Amniotic epithelial cell (primary cell): ENCODE measurements at regions not wholly inside any gene's neighbourhood (a gene's known extent, or its start where the extent isn't known, plus 50 kb on each side); places are given as distances from the start of the nearest gene placed in this dataset.
"Not testable (repeated sequence)": the region's sequence is repeated elsewhere in the genome, so short reads cannot be mapped to it uniquely, and the experiment has no call there.

Experiments
- DNase-seq: peaks from one replicate; pipeline ENCODE4 v3.0.0-alpha.2; 2010; ENCODE audit warnings: low read depth

- no peak for DNase-seq
Observed at GRCh38 chr2:39929531-39929930, 150.5 kb upstream of the THUMPD2 start.

DNA sequence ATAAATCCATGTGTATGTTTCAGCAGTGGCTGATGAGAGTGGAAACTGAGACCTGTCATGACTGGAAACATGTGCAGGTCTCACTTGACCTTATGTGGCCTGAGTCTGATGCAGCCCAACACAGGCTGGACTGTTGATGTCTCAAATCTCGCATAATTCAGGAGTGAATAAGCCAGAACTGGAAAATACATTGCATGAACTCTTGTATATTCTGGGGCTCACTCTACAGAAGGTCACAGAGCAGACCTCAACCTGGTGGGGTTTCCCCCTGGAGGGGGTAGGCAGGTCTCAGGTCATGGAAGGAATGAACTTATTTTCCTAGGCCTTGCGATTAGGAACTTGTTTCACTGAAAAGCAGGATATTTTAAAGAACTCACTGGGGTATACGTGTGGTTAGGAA, 146.3 kb upstream of the THUMPD2 start:
- DNase-seq, result no peak

DNA sequence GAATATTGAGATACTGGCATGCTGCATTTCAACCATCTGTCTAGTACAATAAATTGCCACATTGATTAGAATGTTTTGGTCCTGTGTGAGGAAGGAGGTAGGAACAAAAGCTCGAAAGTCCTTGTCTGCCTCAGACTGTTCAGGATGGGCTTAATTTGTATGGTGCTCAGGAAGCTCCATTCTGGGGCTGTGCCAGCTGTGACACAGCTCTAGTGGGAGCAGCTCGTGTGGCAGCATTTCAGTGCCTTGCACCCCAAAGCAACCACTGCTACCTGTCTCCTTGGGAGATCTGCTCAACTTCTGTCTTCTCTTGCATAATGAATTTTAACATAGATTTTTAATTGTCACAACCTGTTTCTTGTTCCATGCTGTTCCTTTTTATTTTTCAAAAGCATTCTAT, 144.4 kb upstream of the THUMPD2 start:
- no peak for DNase-seq

DNA sequence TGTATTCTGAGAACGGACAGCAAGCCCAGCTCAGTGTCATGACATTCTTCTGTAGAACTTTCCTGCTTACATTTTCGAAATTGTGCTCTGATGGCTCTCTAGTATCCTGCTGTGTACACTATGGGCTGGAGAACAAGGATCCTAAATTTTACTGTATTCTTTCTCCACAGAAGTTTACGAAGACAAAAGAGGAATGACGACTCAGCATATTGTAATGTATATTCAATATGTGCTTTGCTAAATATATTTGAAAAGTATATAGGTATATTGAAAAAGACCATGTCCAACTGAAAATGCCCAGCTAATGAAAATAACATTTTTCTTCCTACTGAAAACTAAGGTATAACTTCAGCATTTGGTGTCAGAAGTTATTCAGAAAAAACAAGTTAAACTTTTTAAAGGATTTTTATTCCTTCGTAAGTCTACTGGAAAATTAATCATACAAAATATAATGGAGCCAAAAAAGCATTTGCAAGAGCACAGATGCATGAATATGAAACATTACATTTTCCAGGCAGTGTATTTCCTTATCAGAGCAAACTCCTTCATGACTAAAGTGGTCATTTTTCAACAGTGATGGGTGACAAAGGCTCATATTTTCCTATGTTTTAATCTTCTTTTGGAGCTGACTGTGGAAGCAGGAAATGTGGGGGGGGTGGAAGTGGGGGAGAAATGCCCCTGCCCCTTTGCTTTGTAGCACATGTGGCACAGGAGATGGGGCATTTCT, 143.8 kb upstream of the THUMPD2 start:
- DNase-seq, result peak; percentile 46

GRCh38 chr2:39920307-39920801, 141.3 kb upstream of the THUMPD2 start:
- no peak for DNase-seq

DNA sequence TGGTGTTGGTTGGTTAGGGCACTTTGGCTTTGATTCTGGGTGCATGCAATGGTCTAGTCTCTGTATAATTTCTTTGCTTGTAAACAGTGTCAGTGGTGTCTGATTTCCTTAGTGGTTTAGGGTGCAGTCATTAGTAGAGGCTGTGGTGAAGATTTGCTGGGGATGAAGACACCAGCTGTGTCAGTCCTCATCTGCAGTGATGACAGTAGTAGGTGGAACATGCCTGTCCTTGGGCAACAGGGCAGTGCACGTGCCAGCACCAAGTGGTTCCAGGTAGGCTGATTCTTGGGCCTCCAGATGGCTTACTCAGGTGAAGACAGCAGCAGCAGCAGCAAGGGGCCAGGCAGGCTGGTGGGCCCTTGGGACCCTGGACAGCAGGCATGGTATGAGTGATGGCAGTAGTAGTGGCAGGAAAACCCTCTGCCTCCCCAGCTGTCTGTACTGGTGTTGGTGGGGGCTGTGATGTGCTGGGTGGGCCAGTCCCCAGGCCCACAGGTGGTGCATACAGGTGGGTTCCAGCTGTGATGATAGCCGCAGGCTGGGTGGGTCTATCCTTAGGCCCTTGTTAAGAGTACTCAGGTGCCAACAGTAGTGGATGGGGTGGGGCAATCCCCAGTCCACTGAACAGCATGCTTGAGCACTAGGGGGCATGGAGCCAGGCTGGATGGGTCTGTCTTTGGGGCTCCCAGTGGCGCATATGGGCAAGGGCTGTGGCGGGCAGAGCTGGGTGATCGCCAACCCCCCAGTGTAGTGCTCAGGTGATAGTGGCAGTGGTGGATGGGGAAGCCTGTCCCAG, 140.7 kb upstream of the THUMPD2 start:
- DNase-seq, result no peak

DNA sequence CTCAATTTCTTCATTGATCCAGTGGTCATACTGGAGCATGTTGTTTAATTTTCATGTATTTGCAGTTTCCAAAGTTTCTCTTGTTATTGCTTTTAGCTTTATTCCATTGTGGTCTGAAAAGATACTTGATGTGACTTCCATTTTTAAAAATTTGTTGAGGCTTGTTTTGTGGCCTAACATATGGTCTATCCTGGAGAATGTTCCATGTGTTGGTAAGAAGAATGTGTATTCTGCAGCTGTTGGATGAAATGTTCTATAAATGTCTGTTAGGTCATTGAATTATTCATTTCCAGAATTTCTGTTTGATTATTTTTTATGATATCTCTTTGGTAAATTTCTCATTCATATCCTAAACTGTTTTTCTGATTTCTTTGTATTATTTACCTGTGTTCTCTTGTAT, 139.8 kb upstream of the THUMPD2 start:
- DNase-seq, result no peak

DNA sequence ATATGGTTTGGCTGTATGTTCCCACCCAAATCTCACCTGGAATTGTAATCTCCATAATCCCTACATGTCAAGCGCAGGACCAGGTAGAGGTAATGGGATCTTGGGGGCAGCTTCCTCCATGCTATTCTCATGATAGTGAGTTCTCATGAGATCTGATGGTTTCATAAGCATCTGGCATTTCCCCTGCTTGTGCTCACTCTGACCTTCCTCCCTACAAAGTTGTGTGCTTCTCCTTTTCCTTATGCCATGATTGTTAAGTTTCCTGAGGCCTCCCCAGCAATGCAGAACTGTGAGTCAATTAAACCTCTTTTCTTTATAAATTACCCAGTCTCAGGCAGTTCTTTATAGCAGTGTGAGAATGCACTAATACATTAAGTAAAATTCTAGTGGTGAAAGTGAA, 138.3 kb upstream of the THUMPD2 start:
- not testable (repeated sequence) for DNase-seq

DNA sequence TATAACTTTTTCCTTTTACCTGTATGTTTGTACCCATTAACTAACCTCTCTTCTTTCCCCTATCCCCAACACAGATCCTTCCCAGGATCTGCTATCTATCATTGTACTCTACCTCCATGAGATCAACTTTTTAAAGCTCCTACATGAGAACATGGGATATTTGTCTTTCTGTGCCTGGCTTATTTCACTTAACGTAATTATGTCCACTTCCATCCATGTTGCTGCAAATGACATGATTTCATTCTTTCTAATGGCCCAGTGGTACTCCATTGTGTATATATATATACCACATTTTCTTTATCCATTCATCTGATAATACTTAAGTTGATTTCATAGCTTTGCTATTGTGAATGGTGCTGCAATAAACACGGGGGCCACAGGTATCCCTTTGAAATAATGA, 135.9 kb upstream of the THUMPD2 start:
- no peak for DNase-seq

DNA sequence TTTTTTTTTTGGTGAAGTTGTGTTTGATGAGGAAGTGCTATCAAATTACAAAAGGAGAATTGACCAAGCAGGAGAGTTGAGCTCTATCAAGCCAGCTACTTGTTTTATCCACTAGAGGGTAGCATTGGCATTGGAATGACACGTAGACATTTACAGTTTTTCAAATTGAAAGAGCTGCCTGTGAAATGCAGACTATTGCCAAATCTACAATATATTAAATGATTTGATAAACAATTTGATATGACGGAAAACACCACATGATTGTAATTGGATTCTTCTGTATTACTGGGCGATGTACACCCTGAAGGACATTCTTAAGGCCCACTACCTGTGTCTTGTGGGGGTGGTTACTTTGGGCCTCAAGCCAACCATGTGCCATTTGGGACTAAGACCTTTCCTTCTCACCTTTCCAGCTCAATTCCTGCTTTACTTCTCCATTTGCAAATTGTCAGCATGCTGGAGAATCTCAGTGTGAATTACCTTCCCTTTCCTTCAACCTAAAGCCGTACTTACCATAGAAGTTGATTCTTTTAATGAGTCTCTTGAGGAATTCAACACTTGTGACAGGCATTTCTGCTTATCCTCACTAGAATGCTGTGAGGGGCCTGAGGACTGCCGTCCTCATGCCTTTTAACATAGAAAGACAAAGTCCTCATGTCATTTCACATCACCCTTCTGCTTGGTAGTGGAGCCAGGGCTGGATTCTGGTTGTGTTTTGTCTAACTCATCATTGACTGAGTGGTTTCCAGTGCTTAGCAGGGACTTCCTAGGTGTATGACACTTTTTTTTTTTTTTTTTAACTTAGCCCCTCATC, 134.8 kb upstream of the THUMPD2 start:
- peak; percentile 74 for DNase-seq

DNA sequence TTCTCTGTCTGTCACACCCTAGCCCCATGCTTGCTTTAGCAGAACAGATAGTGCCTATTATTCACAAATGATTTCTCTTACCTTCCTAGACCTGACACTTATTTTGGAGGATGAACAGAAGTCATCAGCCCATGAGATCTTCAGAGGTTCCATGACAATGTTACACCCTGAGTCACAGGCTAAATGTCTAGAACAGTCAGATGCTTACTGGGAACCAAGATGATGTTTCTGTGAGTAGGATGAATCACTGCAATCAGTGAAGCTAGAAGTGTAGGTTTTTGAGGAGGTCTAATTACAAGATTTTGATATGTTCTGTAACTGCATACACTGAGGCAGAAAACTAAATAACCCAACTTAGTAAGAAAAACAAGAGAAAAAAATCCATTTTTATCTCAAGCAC, 123.0 kb upstream of the THUMPD2 start:
- peak; percentile 63 for DNase-seq

GRCh38 chr2:39898934-39899333, 119.9 kb upstream of the THUMPD2 start:
- DNase-seq, result no peak

DNA sequence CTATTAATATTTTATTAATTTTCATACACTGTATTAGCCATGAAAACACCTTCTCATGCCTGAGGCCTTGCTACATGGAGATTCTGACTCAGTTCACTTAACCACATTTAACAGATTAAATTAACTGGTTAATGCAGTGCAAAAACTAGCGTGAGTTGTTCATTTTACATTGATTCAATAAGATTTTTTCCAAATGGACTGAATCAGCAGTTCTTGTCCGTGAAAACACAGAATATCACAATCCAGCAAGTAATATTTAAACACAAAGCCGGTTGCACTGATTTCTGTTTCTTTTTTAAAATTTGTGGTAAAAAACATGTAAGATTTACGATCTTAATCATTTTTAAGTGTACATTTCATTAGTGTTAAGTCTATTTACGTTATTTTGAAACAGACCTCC, 118.2 kb upstream of the THUMPD2 start:
- DNase-seq, result no peak

GRCh38 chr2:39894082-39894481, 115.0 kb upstream of the THUMPD2 start:
- DNase-seq, result no peak

DNA sequence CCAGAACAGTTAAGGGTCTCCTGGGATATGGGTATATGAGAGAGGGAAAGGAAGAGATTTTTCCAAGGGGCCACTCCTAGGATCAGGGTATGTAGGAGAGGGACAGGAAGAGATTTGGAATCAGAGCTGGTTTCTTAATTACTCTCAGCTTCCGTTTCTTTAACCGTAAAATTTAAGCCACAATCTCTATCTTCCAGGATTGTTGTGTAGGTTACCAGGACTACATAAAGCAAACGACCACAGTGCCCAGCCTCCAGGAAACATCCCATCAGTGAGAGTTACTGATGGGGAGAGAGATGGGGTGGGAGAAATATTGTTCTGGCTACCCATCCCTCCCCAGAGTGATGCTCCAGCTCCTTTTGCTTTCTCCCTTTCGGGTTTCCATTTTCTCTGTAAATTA, 114.6 kb upstream of the THUMPD2 start:
- DNase-seq, result no peak

DNA sequence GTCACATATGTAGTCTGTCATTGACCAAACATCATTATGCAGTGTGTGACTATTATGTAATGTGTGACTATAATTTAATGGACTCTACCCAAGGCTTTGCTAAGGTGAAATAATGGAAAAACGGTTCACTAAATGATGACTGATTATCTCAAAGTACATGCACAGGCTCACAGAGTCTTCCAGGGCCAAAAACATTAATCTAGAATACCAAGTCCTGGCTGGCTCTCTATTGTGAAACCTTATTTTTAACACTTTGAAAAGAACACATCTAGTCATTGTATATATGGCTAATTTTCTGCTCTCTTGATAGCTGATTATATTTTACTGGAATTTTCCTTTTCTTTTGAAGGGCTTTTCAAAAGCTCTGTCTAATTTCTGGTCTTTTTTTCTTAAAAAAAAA, 102.9 kb upstream of the THUMPD2 start:
- DNase-seq, result peak; percentile 29

- peak; percentile 61 for DNase-seq
Observed at GRCh38 chr2:39881494-39881893, 102.4 kb upstream of the THUMPD2 start.

DNA sequence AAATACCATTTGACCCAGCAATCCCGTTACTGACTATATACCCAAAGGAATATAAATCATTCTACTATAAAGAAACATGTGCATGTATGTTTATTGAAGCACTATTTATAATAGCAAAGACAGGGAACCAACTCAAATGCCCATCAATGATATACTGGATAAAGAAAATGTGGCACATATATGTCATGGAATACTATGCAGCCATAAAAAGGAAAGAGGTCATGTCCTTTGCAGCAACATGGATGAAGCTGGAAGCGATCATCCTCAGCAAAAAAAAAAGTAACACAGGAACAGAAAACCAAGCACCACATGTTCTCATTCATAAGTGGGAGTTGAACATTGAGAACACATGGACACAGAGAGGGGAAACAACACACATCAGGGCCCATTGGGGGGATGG, 99.9 kb upstream of the THUMPD2 start:
- not testable (repeated sequence) for DNase-seq

GRCh38 chr2:39875914-39876267, 96.8 kb upstream of the THUMPD2 start:
- no peak for DNase-seq

GRCh38 chr2:39875182-39875913, 96.3 kb upstream of the THUMPD2 start:
- peak; percentile 98 for DNase-seq

DNA sequence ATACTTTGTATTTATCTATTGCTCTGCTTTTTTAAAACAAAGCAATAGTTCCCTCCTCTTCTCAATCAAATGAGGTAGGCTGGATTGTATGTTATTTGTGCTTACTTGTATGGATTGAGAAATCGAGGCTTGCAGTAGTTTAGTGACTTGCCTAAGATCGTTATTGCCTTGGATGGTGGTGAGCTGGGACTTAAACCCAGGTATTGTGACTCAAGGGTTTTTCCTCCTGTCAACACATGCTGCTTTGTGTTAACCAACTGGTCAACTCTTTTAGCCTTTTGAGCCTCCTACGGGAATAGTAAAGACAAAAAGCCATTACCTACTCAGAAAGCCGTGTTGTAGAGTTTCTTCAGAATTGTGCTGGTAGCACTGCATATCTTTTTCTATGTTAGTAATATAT, 95.2 kb upstream of the THUMPD2 start:
- DNase-seq, result peak; percentile 13

DNA sequence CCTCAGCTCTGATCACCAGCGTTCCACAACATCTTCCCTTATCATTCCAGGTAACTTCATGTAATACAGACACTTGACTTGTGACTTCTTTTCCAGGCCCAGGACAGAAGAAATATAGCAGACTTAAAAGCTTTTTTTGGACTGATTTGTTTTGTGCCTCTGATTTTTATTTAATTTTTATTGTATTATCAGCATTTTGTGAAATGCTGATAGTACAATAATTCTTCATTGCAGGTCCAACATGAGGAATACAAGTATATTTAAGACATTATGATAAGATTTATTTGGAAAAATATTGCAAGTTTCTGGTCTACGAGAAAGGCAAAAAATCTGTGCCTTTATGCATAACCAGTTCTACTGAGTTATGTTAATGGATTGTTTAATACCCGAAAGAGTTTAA, 94.5 kb upstream of the THUMPD2 start:
- DNase-seq, result no peak
